ENCODE measurements at regions not wholly inside any gene's neighbourhood (a gene's known extent, or its start where the extent isn't known, plus 50 kb on each side); places are given as distances from the start of the nearest gene placed in this dataset.

DNA sequence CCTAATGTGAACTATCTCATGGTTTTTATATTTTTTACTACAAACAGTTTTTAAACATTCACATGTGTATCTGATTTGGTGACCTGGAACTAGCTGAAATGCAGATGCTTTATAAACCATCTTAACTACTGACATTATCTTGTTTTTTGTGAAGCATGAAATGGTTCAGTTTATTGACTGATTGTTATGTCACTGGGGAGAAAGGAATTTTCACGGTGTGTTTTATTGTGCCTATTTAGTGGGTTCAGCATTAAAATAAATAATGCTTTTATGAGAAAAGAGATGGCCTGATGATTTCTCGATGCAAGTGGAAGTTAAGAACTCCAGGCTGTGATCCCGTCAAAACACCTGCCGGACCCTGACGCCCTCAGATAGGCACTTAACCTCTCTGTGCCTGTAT lies 79.9 kb upstream of the KIF26B start:
- Histone ChIP-seq H3K9me2 (ENCODE audit: insufficient read depth) (no peaks in the 10 kb centered on the region), H3K4me1 (ENCODE audit: insufficient read depth) (no peaks in the 10 kb centered on the region), H3K79me2 (replicated peaks; ENCODE audit: insufficient read depth) (no peaks in the 10 kb centered on the region), H3K4me2 (no peak overlapping the region), H4K20me1 (replicated peaks; ENCODE audit: insufficient read depth) (no peaks in the 10 kb centered on the region), H2AFZ (no peak overlapping the region), H3K27me3 (ENCODE audit: insufficient read depth) (no peaks in the 10 kb centered on the region), H3K36me3 (ENCODE audit: insufficient read depth) (no peaks in the 10 kb centered on the region), H3K4me3 (no peak overlapping the region), H3K27ac (ENCODE audit: low read depth) (no peak overlapping the region), H3F3A (replicated peaks; ENCODE audit: low read depth) (no peaks in the 10 kb centered on the region)
- H3K27me3 Mint-ChIP-seq (ENCODE audit: insufficient read depth, low read depth, poor library complexity): no peaks in the 10 kb centered on the region
- H3K36me3 Mint-ChIP-seq (ENCODE audit: low read depth): peaks cover 20% of the 10 kb centered on the region; the same call in 2 of the 3 replicates
- no peak overlapping the region for H3K4me3 Mint-ChIP-seq
- no peak for DNase-seq (ENCODE audit: low spot score)
- peaks cover 4% of the 10 kb centered on the region; the same call in 2 of the 3 replicates for H3K4me1 Mint-ChIP-seq
- peaks cover 8% of the 10 kb centered on the region; the same call in 2 of the 3 replicates for H3K9me3 Mint-ChIP-seq
- 0 out of 2 replicates have a peak overlapping the region, but pooled peaks have one; percentile 22 for H3K27ac Mint-ChIP-seq
- TF ChIP-seq NANOG (IDR thresholded peaks at IDR 0.05; ENCODE audit: borderline replicate concordance) (no peak), ZNF331 (CRISPR knock-in tag; IDR thresholded peaks at IDR 0.05; ENCODE audit: low read depth) (no peak), CTCF (conservative IDR thresholded peaks at IDR 0.05; ENCODE audit: low read depth in 2 of 2) (no peak), EZH2phosphoT487 (IDR thresholded peaks at IDR 0.05; ENCODE audit: unreplicated experiment) (no peak), STAT1 (IDR thresholded peaks at IDR 0.05; ENCODE audit: unreplicated experiment) (no peak), CREB1 (CRISPR knock-in tag; IDR thresholded peaks at IDR 0.05; ENCODE audit: low read depth) (no peak), ZNF114 (CRISPR knock-in tag; IDR thresholded peaks at IDR 0.05) (no peak), JUNB (IDR thresholded peaks at IDR 0.05; ENCODE audit: unreplicated experiment) (no peak), EZH2 (IDR thresholded peaks at IDR 0.05; ENCODE audit: low read depth, unreplicated experiment) (no peak), POLR2AphosphoS5 (IDR thresholded peaks at IDR 0.05; ENCODE audit: low read depth) (no peak)
- TF ChIP-seq, protein P1, sequence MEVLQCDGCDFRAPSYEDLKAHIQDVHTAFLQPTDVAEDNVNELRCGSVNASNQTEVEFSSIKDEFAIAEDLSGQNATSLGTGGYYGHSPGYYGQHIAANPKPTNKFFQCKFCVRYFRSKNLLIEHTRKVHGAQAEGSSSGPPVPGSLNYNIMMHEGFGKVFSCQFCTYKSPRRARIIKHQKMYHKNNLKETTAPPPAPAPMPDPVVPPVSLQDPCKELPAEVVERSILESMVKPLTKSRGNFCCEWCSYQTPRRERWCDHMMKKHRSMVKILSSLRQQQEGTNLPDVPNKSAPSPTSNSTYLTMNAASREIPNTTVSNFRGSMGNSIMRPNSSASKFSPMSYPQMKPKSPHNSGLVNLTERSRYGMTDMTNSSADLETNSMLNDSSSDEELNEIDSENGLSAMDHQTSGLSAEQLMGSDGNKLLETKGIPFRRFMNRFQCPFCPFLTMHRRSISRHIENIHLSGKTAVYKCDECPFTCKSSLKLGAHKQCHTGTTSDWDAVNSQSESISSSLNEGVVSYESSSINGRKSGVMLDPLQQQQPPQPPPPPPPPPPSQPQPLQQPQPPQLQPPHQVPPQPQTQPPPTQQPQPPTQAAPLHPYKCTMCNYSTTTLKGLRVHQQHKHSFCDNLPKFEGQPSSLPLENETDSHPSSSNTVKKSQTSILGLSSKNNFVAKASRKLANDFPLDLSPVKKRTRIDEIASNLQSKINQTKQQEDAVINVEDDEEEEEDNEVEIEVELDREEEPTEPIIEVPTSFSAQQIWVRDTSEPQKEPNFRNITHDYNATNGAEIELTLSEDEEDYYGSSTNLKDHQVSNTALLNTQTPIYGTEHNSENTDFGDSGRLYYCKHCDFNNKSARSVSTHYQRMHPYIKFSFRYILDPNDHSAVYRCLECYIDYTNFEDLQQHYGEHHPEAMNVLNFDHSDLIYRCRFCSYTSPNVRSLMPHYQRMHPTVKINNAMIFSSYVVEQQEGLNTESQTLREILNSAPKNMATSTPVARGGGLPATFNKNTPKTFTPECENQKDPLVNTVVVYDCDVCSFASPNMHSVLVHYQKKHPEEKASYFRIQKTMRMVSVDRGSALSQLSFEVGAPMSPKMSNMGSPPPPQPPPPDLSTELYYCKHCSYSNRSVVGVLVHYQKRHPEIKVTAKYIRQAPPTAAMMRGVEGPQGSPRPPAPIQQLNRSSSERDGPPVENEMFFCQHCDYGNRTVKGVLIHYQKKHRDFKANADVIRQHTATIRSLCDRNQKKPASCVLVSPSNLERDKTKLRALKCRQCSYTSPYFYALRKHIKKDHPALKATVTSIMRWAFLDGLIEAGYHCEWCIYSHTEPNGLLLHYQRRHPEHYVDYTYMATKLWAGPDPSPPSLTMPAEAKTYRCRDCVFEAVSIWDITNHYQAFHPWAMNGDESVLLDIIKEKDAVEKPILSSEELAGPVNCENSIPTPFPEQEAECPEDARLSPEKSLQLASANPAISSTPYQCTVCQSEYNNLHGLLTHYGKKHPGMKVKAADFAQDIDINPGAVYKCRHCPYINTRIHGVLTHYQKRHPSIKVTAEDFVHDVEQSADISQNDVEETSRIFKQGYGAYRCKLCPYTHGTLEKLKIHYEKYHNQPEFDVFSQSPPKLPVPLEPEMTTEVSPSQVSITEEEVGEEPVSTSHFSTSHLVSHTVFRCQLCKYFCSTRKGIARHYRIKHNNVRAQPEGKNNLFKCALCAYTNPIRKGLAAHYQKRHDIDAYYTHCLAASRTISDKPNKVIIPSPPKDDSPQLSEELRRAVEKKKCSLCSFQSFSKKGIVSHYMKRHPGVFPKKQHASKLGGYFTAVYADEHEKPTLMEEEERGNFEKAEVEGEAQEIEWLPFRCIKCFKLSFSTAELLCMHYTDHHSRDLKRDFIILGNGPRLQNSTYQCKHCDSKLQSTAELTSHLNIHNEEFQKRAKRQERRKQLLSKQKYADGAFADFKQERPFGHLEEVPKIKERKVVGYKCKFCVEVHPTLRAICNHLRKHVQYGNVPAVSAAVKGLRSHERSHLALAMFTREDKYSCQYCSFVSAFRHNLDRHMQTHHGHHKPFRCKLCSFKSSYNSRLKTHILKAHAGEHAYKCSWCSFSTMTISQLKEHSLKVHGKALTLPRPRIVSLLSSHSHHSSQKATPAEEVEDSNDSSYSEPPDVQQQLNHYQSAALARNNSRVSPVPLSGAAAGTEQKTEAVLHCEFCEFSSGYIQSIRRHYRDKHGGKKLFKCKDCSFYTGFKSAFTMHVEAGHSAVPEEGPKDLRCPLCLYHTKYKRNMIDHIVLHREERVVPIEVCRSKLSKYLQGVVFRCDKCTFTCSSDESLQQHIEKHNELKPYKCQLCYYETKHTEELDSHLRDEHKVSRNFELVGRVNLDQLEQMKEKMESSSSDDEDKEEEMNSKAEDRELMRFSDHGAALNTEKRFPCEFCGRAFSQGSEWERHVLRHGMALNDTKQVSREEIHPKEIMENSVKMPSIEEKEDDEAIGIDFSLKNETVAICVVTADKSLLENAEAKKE (CRISPR knock-in tag; IDR thresholded peaks at IDR 0.05): no peak
- TF ChIP-seq, protein P2, sequence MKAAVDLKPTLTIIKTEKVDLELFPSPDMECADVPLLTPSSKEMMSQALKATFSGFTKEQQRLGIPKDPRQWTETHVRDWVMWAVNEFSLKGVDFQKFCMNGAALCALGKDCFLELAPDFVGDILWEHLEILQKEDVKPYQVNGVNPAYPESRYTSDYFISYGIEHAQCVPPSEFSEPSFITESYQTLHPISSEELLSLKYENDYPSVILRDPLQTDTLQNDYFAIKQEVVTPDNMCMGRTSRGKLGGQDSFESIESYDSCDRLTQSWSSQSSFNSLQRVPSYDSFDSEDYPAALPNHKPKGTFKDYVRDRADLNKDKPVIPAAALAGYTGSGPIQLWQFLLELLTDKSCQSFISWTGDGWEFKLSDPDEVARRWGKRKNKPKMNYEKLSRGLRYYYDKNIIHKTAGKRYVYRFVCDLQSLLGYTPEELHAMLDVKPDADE (IDR thresholded peaks at IDR 0.05): no peak
- TF ChIP-seq, protein P3, sequence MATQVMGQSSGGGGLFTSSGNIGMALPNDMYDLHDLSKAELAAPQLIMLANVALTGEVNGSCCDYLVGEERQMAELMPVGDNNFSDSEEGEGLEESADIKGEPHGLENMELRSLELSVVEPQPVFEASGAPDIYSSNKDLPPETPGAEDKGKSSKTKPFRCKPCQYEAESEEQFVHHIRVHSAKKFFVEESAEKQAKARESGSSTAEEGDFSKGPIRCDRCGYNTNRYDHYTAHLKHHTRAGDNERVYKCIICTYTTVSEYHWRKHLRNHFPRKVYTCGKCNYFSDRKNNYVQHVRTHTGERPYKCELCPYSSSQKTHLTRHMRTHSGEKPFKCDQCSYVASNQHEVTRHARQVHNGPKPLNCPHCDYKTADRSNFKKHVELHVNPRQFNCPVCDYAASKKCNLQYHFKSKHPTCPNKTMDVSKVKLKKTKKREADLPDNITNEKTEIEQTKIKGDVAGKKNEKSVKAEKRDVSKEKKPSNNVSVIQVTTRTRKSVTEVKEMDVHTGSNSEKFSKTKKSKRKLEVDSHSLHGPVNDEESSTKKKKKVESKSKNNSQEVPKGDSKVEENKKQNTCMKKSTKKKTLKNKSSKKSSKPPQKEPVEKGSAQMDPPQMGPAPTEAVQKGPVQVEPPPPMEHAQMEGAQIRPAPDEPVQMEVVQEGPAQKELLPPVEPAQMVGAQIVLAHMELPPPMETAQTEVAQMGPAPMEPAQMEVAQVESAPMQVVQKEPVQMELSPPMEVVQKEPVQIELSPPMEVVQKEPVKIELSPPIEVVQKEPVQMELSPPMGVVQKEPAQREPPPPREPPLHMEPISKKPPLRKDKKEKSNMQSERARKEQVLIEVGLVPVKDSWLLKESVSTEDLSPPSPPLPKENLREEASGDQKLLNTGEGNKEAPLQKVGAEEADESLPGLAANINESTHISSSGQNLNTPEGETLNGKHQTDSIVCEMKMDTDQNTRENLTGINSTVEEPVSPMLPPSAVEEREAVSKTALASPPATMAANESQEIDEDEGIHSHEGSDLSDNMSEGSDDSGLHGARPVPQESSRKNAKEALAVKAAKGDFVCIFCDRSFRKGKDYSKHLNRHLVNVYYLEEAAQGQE (IDR thresholded peaks at IDR 0.05; ENCODE audit: unreplicated experiment): no peak
- no peak for ATAC-seq
